ENCODE measurements at regions not wholly inside any gene's neighbourhood (a gene's known extent, or its start where the extent isn't known, plus 50 kb on each side); places are given as distances from the start of the nearest gene placed in this dataset.

- H3K27ac ChIP-seq (ENCODE audit: low read depth, low read length): no peak overlapping the region
- no peaks in the 10 kb centered on the region for H3K27me3 ChIP-seq (ENCODE audit: insufficient read depth, low read length)
- no peaks in the 10 kb centered on the region for H3K4me1 ChIP-seq (ENCODE audit: control insufficient read depth, insufficient read depth, low read length, unreplicated experiment)
- no peak overlapping the region for H3K4me3 ChIP-seq (ENCODE audit: low read depth, low read length)
- H3K36me3 ChIP-seq (ENCODE audit: insufficient read depth, low read length): no peaks in the 10 kb centered on the region
- H2AFZ ChIP-seq (ENCODE audit: low read length, unreplicated experiment): no peak overlapping the region
- no peaks in the 10 kb centered on the region for H3K79me2 ChIP-seq (ENCODE audit: control insufficient read depth, insufficient read depth, low read length, unreplicated experiment)
Measured at GRCh38 chr14:80415636-80416035, 204.3 kb upstream of the DIO2 start.

DNA sequence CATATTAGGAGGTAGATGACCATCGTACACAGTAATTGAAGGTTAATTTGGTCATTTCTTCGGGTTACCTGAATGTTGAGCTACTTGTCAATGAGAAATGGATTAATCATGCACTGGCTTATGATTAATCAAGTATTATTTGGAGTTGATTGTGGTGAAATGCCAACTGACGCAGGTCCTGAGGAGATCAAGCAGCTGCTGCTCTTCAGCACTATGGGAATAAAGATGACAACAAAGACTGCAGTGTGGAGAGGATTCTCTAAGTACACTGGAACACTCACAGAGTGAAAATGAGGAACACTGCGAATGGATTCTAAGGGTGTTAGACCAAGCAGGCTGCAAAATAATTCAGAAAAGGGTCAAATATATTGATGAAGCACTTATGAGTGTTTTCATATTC is 202.8 kb upstream of the DIO2 start:
- Histone ChIP-seq H3K4me1 (ENCODE audit: control insufficient read depth, insufficient read depth, low read length, unreplicated experiment) (no peaks in the 10 kb centered on the region), H3K79me2 (ENCODE audit: control insufficient read depth, insufficient read depth, low read length, unreplicated experiment) (no peaks in the 10 kb centered on the region), H3K27ac (ENCODE audit: low read depth, low read length) (no peak overlapping the region), H3K36me3 (ENCODE audit: insufficient read depth, low read length) (no peaks in the 10 kb centered on the region), H2AFZ (ENCODE audit: low read length, unreplicated experiment) (no peak overlapping the region), H3K4me3 (ENCODE audit: low read depth, low read length) (no peak overlapping the region), H3K27me3 (ENCODE audit: insufficient read depth, low read length) (no peaks in the 10 kb centered on the region)

- no peaks in the 10 kb centered on the region for H3K36me3 ChIP-seq (ENCODE audit: insufficient read depth, low read length)
- H3K4me3 ChIP-seq (ENCODE audit: low read depth, low read length): no peak overlapping the region
- no peaks in the 10 kb centered on the region for H3K79me2 ChIP-seq (ENCODE audit: control insufficient read depth, insufficient read depth, low read length, unreplicated experiment)
- H3K4me1 ChIP-seq (ENCODE audit: control insufficient read depth, insufficient read depth, low read length, unreplicated experiment): no peaks in the 10 kb centered on the region
- no peak overlapping the region for H3K27ac ChIP-seq (ENCODE audit: low read depth, low read length)
- no peak overlapping the region for H2AFZ ChIP-seq (ENCODE audit: low read length, unreplicated experiment)
- H3K27me3 ChIP-seq (ENCODE audit: insufficient read depth, low read length): no peaks in the 10 kb centered on the region
Measured at GRCh38 chr14:80404413-80404812, 193.1 kb upstream of the DIO2 start.

GRCh38 chr14:80403036-80403435 is 191.7 kb upstream of the DIO2 start:
- Histone ChIP-seq H2AFZ (ENCODE audit: low read length, unreplicated experiment) (no peak overlapping the region), H3K4me1 (ENCODE audit: control insufficient read depth, insufficient read depth, low read length, unreplicated experiment) (no peaks in the 10 kb centered on the region), H3K79me2 (ENCODE audit: control insufficient read depth, insufficient read depth, low read length, unreplicated experiment) (no peaks in the 10 kb centered on the region), H3K36me3 (ENCODE audit: insufficient read depth, low read length) (no peaks in the 10 kb centered on the region), H3K4me3 (ENCODE audit: low read depth, low read length) (no peak overlapping the region), H3K27ac (ENCODE audit: low read depth, low read length) (no peak overlapping the region), H3K27me3 (ENCODE audit: insufficient read depth, low read length) (no peaks in the 10 kb centered on the region)

GRCh38 chr14:80395031-80395430 is 183.7 kb upstream of the DIO2 start:
- H3K79me2 ChIP-seq (ENCODE audit: control insufficient read depth, insufficient read depth, low read length, unreplicated experiment): no peaks in the 10 kb centered on the region
- no peak overlapping the region for H3K27ac ChIP-seq (ENCODE audit: low read depth, low read length)
- H3K36me3 ChIP-seq (ENCODE audit: insufficient read depth, low read length): no peaks in the 10 kb centered on the region
- H3K27me3 ChIP-seq (ENCODE audit: insufficient read depth, low read length): no peaks in the 10 kb centered on the region
- no peak overlapping the region for H2AFZ ChIP-seq (ENCODE audit: low read length, unreplicated experiment)
- no peak overlapping the region for H3K4me3 ChIP-seq (ENCODE audit: low read depth, low read length)
- peaks cover 11% of the 10 kb centered on the region for H3K4me1 ChIP-seq (ENCODE audit: control insufficient read depth, insufficient read depth, low read length, unreplicated experiment)

- H3K4me3 ChIP-seq (ENCODE audit: low read depth, low read length): no peak overlapping the region
- no peaks in the 10 kb centered on the region for H3K79me2 ChIP-seq (ENCODE audit: control insufficient read depth, insufficient read depth, low read length, unreplicated experiment)
- no peaks in the 10 kb centered on the region for H3K36me3 ChIP-seq (ENCODE audit: insufficient read depth, low read length)
- H2AFZ ChIP-seq (ENCODE audit: low read length, unreplicated experiment): no peak overlapping the region
- peaks cover 22% of the 10 kb centered on the region for H3K4me1 ChIP-seq (ENCODE audit: control insufficient read depth, insufficient read depth, low read length, unreplicated experiment)
- no peaks in the 10 kb centered on the region for H3K27me3 ChIP-seq (ENCODE audit: insufficient read depth, low read length)
- H3K27ac ChIP-seq (ENCODE audit: low read depth, low read length): no peak overlapping the region
Measured at GRCh38 chr14:80393766-80394165, 182.5 kb upstream of the DIO2 start.

- no peaks in the 10 kb centered on the region for H3K36me3 ChIP-seq (ENCODE audit: insufficient read depth, low read length)
- peaks cover 31% of the 10 kb centered on the region for H3K4me1 ChIP-seq (ENCODE audit: control insufficient read depth, insufficient read depth, low read length, unreplicated experiment)
- H3K4me3 ChIP-seq (ENCODE audit: low read depth, low read length): no peak overlapping the region
- no peaks in the 10 kb centered on the region for H3K27me3 ChIP-seq (ENCODE audit: insufficient read depth, low read length)
- H3K27ac ChIP-seq (ENCODE audit: low read depth, low read length): no peak overlapping the region
- H3K79me2 ChIP-seq (ENCODE audit: control insufficient read depth, insufficient read depth, low read length, unreplicated experiment): no peaks in the 10 kb centered on the region
- H2AFZ ChIP-seq (ENCODE audit: low read length, unreplicated experiment): no peak overlapping the region
Measured at GRCh38 chr14:80390906-80391305, 179.6 kb upstream of the DIO2 start.

DNA sequence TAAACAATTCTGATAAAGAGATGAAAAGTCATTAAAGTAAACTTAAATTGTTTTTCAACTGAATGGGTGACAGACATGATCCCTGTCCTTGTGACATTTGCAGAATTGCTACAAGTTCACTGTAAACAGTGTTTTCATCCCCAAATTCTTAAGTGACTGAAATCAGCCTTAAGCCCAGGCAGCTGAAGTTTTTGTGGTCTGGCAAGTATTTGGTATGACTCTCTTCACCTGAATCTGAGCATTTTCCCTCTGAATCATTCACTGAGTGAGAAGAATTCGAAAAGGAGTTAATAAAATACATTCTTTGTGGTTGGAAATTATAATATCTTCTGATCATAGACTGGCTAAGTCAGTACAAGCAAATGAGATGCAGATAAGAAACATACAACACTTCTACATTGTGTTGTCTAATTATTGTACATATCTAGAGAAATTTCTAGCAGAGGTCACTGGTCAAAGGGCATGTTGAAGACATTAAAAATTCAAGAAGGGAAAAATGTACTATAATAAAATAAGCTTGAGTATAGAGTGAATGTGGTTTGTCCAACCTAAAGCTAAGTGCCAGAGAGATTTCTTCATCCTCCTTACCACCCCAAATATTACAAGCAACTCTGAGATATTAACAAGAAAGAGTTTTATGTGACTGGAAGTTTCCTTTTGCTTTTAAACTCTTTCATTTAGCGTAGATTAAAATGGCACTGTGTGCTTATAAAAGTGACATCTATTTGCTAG is 177.8 kb upstream of the DIO2 start:
- no peak overlapping the region for H3K4me3 ChIP-seq (ENCODE audit: low read depth, low read length)
- H3K27ac ChIP-seq (ENCODE audit: low read depth, low read length): peak overlapping the region; percentile 44
- no peaks in the 10 kb centered on the region for H3K36me3 ChIP-seq (ENCODE audit: insufficient read depth, low read length)
- no peak overlapping the region for H2AFZ ChIP-seq (ENCODE audit: low read length, unreplicated experiment)
- no peaks in the 10 kb centered on the region for H3K79me2 ChIP-seq (ENCODE audit: control insufficient read depth, insufficient read depth, low read length, unreplicated experiment)
- peaks cover 31% of the 10 kb centered on the region for H3K4me1 ChIP-seq (ENCODE audit: control insufficient read depth, insufficient read depth, low read length, unreplicated experiment)
- no peaks in the 10 kb centered on the region; the same call in 1 of the 2 replicates for H3K27me3 ChIP-seq (ENCODE audit: insufficient read depth, low read length)

GRCh38 chr14:80387563-80387981 is 176.3 kb upstream of the DIO2 start:
- Histone ChIP-seq H3K36me3 (ENCODE audit: insufficient read depth, low read length) (no peaks in the 10 kb centered on the region), H2AFZ (ENCODE audit: low read length, unreplicated experiment) (no peak overlapping the region), H3K79me2 (ENCODE audit: control insufficient read depth, insufficient read depth, low read length, unreplicated experiment) (no peaks in the 10 kb centered on the region), H3K27me3 (ENCODE audit: insufficient read depth, low read length) (no peaks in the 10 kb centered on the region; the same call in 1 of the 2 replicates), H3K27ac (ENCODE audit: low read depth, low read length) (no peak overlapping the region), H3K4me3 (ENCODE audit: low read depth, low read length) (no peak overlapping the region), H3K4me1 (ENCODE audit: control insufficient read depth, insufficient read depth, low read length, unreplicated experiment) (peaks cover 31% of the 10 kb centered on the region)

- Histone ChIP-seq H3K27ac (ENCODE audit: low read depth, low read length) (no peak overlapping the region), H3K4me1 (ENCODE audit: control insufficient read depth, insufficient read depth, low read length, unreplicated experiment) (peaks cover 22% of the 10 kb centered on the region), H2AFZ (ENCODE audit: low read length, unreplicated experiment) (no peak overlapping the region), H3K4me3 (ENCODE audit: low read depth, low read length) (no peak overlapping the region), H3K79me2 (ENCODE audit: control insufficient read depth, insufficient read depth, low read length, unreplicated experiment) (no peaks in the 10 kb centered on the region), H3K36me3 (ENCODE audit: insufficient read depth, low read length) (no peaks in the 10 kb centered on the region), H3K27me3 (ENCODE audit: insufficient read depth, low read length) (no peaks in the 10 kb centered on the region; the same call in 1 of the 2 replicates)
Measured at GRCh38 chr14:80385336-80385735, 174.0 kb upstream of the DIO2 start.

- H2AFZ ChIP-seq (ENCODE audit: low read length, unreplicated experiment): no peak overlapping the region
- no peaks in the 10 kb centered on the region; the same call in 1 of the 2 replicates for H3K27me3 ChIP-seq (ENCODE audit: insufficient read depth, low read length)
- no peak overlapping the region for H3K27ac ChIP-seq (ENCODE audit: low read depth, low read length)
- no peaks in the 10 kb centered on the region for H3K36me3 ChIP-seq (ENCODE audit: insufficient read depth, low read length)
- H3K4me3 ChIP-seq (ENCODE audit: low read depth, low read length): no peak overlapping the region
- no peaks in the 10 kb centered on the region for H3K79me2 ChIP-seq (ENCODE audit: control insufficient read depth, insufficient read depth, low read length, unreplicated experiment)
- H3K4me1 ChIP-seq (ENCODE audit: control insufficient read depth, insufficient read depth, low read length, unreplicated experiment): peaks cover 4% of the 10 kb centered on the region
Measured at GRCh38 chr14:80383223-80383622, 171.9 kb upstream of the DIO2 start.
